ENCODE measurements at regions not wholly inside any gene's neighbourhood (a gene's known extent, or its start where the extent isn't known, plus 50 kb on each side); places are given as distances from the start of the nearest gene placed in this dataset.

DNA sequence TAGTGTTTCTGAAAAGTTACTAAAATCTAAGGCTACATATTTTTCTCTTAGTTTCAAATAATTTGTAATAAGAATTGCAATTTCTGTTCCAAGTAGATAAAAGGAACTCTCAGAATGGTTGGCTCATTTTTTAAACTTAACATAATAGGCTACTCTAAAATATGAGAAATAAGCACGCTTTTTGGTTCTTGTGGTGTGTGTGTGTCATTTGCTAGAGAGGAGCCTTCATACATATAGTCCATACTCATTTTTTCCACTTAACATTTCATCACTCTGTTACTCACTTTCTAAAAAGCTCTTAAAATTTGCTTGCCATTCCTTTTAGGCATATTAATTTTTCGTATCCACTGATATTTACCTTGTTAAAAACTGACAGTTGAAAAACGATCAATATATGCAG lies 74.0 kb upstream of the VWDE start:
- TF ChIP-seq, protein P1, sequence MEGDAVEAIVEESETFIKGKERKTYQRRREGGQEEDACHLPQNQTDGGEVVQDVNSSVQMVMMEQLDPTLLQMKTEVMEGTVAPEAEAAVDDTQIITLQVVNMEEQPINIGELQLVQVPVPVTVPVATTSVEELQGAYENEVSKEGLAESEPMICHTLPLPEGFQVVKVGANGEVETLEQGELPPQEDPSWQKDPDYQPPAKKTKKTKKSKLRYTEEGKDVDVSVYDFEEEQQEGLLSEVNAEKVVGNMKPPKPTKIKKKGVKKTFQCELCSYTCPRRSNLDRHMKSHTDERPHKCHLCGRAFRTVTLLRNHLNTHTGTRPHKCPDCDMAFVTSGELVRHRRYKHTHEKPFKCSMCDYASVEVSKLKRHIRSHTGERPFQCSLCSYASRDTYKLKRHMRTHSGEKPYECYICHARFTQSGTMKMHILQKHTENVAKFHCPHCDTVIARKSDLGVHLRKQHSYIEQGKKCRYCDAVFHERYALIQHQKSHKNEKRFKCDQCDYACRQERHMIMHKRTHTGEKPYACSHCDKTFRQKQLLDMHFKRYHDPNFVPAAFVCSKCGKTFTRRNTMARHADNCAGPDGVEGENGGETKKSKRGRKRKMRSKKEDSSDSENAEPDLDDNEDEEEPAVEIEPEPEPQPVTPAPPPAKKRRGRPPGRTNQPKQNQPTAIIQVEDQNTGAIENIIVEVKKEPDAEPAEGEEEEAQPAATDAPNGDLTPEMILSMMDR (IDR thresholded peaks at IDR 0.05): no peak
- TF ChIP-seq POLR2A (IDR thresholded peaks at IDR 0.05) (no peak), POLR2AphosphoS5 (IDR thresholded peaks at IDR 0.05) (no peak), EP300 (IDR thresholded peaks at IDR 0.05) (no peak)

Data from stomach (tissue), 4 donors.